Renal cortical epithelial cell (primary cell): ENCODE measurements at regions not wholly inside any gene's neighbourhood (a gene's known extent, or its start where the extent isn't known, plus 50 kb on each side); places are given as distances from the start of the nearest gene placed in this dataset.
"Not testable (repeated sequence)": the region's sequence is repeated elsewhere in the genome, so short reads cannot be mapped to it uniquely, and the experiment has no call there.

Experiments
- DNase-seq: peaks from one replicate; pipeline ENCODE4 v3.0.0-alpha.2; 2011; ENCODE audit warnings: low read depth

DNA sequence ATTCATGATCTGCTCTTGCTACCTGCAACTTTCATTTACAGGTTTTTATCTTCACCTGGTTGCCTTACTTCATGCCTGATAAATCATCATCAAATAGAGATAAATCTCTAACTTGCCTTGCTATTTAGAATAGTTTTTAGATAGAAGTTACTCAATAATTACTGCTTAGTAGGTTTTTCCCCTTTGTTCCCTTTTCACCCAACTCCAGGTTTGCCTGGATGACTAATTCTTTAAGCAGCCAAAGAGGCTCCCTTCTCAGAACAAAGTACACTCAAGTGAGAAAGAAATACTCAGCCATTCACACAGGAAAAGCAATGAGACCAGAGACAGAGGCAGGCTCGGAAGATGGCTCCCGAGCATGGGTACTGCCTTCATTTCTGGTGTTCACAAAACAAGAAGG, 268.1 kb upstream of the CRBN start:
- DNase-seq, result peak; percentile 79

DNA sequence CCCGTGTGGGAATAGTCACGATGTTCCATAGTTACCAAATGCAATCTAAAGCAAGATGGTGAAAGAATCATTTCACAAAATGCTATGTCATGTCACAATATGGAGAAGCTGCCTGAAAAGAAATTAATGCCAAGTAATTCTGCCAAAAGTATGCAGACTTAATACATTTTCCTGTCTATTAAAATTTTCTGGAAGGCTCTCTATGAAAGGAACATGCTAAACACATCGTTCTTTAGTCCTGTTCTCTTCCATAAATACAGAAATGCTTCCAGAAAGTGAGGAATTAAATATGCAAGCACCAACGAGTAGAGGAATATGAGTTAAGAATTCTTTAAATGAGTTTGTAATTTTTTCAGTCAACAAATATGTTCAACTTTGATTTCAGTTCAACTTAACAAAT, 266.8 kb upstream of the CRBN start:
- no peak for DNase-seq

DNA sequence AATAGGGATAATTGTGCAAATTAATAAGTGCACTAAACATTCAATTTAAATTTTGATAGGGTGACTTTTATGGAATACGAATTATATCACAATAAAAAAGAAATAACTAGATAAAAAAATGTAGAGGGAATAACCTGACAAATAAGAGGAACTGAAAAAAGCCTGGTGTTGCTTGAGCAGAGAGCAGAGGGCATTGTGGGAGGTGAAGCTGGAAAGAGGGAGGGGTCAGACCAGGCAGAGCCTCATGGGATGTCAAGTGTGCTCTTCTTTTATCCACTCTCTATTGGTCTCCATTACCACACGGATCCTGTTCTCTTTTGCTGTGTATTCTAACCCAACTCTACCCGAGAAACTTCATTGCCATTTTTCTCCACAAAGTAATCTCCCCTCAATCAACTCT, 264.0 kb upstream of the CRBN start:
- DNase-seq, result no peak

DNA sequence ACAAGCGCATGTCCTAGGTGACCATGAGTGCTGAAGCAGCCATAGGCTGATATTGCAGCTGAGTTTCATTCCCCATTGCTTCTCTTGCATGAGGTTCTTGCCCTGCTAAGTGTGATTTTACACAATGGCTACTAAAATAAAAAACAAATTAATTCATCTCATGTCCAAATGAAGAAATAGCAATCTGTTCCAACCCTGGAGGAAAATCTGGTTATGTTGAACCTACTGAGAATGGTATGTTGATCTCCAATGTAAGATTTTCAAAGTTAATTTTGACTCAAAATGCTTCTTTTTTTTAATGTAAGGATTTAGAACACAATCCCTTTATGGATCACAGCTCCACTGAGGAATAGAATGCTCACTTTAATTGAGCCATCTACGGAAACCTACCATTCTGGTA, 254.2 kb upstream of the CRBN start:
- DNase-seq, result no peak

DNA sequence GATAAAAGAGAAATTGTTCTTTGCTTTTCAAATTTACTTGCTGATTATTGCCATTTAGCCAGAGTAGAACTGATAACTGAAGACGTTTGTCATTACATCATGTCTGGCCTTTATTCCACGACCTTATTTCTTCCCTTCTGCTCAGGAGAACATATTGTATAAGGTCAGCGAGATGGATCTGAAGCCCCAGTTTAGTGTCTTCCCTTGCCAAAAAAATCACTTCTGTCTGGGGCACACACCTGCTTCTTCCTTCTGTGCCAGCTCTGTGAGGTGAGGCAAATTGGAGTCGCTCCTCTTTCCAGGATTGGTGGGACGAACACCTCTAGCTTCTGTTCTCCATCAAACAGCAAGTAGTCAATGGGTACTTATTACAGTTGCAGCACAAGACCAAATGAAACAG, 250.3 kb upstream of the CRBN start:
- no peak for DNase-seq

DNA sequence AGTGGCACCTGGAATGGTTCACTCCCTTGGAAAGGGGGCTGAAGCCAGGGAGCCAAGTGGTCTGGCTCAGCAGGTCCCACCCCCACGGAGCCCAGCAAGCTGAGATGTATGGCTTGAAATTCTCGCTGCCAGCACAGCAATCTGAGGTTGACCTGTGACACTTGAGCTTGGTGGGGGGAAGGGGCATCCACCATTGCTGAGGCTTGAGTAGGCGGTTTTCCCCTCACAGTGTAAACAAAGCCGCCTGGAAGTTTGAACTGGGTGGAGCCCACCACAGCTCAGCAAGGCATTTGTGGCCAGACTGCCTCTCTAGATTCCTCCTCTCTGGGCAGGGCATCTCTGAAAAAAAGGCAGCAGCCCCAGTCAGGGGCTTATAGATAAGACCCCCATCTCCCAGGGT, 228.2 kb upstream of the CRBN start:
- DNase-seq, result not testable (repeated sequence)

DNA sequence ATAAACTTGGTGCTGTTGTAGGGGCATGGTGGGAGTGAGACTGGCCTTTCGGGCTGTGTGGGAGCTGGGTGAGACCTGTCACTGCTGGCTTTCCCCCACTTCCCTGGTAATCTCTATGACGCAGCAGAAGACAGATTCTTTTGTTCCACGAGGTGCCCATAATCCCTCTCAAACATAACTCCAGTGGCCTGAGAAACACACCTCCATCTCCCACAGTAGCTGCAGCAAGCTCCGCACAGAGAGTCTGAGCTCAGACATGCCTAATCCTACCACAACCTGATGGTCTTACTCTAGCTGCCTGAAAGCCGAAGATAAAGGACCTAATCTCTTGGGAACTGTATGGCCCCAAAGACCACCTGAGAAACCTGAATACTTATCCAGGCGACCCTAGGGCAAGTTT, 225.6 kb upstream of the CRBN start:
- no peak for DNase-seq

DNA sequence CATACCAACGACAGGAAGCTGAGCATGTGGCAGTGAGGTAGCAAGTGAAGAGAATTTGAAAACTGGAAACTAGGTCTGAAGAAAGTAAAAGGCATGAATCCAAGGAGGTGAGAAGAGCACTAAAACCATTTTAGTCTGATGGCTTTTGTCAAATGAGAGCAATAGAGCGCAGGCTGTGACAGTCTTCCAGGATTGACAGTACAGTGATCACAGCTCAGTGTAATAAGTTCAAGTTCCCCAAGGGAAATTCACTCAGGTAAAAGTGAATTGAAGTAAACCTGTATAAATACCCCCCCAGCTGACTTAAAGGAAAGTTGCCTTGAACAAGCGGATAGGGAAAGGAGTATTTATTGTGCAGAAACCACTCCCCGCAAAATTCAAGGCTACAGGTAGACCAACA, 224.2 kb upstream of the CRBN start:
- DNase-seq, result no peak

DNA sequence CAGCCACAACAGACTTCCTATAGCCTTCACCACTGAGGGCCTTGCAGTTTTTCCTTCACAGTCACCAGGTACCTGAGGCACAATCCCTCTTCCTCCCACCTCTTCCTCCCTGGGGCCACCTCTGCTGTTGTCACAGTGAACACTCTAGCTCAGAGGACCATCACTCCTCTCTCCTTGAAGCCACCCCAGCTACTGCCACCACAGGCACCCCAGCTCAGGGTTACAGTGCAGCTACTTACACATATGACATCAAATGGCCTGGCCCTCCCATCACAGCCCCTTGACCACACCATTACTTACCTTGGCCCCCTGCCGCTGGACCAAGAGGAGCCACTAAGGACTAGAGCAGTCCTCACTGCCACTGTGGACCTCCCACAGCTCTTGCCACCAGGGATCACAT, 213.5 kb upstream of the CRBN start:
- DNase-seq, result no peak

DNA sequence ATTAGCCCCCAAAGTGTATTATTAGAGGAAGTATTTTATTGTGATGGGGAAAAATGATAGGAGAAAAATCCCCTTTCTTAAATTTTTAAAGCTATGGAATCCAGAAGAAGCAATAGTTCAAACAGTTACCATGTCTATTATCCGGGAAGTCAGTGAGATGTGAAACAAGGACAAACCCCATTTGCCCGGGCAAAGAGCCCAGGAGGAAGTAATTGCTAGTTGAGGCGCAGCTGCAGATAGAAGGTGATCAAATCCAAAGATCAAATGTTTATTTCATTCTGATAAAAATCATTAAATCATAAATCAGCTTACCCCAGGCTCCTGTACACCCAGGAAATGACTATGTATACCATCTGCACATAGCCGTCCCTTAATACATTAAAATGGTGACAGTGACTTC, 204.0 kb upstream of the CRBN start:
- no peak for DNase-seq

DNA sequence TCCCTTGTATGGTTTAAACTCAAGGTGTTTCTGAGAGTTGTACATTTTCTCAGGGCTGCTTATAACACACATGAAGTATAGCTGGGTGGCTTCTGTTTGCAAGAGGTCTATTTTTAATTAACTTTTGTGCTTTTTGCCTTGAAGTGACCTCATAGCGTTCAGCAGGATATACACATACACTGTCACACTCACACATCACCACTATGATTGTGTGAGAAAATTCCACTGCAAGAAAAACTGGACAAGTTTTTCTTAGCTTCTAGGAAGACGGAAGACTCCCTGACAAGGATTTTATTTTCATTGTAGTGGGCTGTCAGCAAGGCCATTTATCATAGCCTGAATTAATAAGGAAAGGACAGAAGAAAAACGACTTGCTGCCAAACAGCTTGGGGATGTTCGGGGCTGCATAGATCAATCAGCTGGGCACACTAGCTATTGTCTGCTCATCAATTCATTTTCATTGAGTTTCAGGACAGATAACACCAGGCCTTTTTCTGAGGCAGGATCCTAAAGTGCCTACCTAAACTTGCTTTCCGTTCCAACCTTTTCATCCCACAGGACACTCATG, 192.8 kb upstream of the CRBN start:
- DNase-seq, result no peak

DNA sequence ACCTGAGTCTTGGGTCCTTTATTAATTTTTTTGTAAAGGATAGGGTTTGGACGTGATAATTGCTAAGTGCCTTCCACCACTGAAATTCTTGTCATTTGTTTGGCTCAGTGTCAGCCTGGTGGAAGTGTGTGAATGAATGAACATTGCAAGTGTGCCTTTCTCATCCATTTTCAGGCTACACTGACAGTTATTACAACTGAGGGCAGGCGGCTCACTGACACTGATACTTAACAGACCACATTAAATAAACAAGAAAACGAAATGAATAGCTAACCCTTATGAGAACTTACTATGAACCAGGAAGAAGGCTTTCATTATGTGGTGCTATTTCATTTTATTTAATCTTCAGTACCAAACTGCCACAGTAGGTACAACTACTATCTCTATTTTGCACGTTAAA, 188.8 kb upstream of the CRBN start:
- DNase-seq, result no peak

DNA sequence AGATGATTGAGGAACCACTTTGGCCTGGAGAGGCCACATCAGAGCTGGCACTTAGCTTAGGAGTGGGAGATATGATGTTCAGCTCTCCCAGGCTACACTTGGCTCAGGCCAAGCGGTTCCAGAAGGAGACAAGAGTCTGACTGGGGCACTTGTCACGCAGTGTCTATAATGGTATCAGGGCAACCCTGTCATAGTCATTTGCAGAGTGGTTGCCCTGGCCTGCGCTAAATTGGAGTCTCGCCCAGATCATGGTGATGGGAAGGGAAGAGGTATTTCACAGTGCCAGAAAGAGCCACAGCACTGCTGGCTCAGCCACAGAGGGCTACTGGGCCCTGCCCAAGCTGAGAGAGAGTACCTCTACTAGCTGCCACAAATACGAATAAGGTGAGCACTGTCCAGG, 186.9 kb upstream of the CRBN start:
- DNase-seq, result no peak

DNA sequence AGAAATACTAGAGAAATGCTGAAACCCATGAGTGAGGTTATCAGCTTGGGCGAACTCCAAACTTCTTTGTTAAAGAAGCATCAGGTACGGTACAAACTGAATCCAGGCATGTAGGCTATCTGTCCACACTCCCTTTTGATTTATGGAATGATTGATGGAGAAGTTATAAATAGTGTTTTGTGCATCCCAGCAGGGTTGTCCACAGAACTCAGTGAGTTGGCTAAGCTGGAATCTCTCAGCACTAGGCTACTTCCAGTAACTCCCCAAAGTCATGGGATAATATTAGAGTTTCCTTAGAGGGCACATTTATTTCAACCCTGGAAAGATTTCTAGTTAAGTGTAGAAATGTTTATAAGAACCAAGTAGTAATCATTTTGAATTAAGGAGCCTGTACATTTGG, 186.2 kb upstream of the CRBN start:
- no peak for DNase-seq

DNA sequence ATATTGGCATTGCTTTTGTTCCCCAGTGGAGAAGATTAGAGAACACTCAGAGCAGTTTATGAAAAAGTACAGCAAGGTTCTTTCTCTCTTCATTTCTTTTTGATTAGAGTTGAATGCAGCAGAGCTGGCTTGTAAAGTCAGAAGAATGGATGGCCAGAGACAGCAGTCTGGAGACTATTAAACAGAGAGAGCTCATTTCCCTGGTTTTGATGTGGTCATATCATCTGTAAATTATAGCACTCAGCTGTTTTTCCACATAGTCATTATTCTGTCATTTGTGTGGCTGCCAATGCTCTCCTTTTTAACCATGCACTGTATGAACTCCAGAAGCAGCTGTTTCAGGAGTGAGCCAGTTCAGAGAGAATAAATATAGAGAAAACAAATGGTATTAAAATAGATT, 177.4 kb upstream of the CRBN start:
- DNase-seq, result no peak

DNA sequence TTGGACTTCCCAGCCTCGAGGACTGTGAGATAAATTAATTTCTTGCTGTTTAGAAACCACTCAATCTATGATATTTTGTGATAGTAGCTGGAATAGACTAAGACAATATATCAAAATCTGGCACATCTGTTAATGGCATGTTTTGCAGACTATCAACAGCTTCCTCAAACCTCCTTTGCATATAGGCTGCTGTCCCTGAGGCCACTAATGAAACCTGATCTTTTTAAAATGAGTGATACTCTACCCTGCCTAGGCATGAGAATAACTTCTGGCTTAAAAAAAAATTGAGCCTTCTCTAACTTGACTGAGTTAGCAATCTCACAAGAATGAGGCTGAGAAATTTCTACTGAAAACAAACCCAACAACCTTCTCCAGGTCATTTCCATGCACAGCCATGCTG, 176.0 kb upstream of the CRBN start:
- no peak for DNase-seq

DNA sequence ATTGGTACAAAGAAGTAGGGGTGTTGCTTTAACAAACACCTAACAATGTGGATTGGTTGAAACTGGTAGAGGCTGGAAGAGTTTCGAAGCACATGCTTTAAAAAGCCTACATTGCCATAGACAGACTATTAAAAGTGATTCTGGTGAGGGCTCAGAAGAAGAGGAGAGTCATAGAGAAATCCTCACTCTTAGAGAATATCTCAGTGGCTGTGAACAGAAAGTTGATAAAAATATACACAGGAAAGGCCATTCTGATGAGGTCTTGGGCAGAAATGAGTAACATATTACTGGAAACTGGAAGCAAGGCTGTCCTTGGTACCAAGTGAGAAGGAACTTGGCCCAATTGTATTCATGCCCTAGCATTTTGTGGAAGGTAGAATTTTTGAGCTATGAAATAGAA, 173.7 kb upstream of the CRBN start:
- no peak for DNase-seq

DNA sequence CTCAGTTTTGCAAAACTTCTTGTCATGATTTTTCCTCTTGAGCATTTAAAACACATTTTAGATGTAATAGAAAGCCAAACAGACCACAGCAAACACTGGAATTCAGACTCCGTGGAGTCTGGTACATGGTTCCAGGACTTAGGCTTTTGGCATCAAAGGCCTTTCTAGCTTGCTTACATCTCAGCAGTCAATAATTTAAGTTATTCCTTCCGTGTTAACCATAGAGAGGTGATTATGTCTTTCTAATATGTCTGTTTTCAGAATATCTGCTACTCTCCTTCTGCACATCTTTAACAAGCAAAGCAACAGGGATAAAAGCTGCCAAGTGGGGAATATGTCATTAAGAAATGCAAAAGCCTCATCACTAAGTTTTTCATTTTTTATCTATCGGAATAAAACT, 171.7 kb upstream of the CRBN start:
- DNase-seq, result no peak

DNA sequence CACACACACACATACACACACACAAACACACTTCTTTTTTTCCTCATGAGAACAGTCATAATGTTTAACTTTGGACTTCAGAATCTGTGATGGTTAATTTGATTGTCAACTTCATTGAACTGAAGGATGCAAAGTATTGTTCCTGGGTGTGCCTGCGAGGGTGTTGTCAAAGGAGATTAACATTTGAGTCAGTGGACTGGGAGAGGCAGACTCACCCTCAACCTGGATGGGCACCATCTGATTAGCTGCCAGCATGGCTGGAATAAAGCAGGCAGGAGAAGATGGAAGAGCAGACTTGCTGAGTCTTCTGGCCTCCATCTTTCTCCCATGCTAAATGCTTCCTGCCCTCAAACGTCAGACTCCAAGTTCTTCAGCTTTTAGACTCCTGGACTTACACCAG, 167.6 kb upstream of the CRBN start:
- not testable (repeated sequence) for DNase-seq

DNA sequence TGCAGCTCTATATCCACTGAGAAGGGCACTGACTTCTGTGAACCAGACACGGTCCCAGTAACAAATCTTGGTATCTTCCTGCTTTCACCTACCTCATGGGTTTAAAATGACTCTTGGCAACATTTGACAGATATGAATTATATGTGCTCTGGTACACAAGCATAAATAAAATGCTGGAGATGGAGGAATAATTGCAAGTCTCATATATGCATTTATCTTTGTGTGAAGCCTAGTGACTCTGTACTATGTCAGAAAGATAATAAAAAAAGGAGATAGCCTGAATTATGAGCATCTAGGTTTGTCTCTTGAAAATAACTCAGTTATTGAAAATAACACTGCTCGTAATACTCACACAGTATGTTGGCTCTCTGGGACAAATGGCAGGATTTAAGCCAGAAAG, 167.1 kb upstream of the CRBN start:
- DNase-seq, result no peak

DNA sequence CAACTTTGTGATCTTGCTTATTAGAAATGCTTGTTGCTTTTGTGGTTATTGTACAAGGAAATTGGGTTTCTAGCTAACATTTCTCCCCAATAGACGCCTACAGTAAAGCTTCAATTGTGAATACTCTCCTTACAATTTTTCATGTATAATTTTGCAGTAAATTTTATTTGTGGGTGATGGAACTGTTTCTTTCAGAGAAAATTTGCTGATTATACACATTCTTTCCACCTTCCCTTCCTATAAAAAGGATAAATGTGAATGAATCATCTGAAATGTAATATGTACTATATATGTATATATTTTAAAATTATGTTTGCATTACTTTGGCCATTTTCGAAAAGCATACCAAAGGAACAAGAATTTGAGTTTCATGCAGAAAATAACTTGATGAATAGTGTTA, 162.7 kb upstream of the CRBN start:
- no peak for DNase-seq

DNA sequence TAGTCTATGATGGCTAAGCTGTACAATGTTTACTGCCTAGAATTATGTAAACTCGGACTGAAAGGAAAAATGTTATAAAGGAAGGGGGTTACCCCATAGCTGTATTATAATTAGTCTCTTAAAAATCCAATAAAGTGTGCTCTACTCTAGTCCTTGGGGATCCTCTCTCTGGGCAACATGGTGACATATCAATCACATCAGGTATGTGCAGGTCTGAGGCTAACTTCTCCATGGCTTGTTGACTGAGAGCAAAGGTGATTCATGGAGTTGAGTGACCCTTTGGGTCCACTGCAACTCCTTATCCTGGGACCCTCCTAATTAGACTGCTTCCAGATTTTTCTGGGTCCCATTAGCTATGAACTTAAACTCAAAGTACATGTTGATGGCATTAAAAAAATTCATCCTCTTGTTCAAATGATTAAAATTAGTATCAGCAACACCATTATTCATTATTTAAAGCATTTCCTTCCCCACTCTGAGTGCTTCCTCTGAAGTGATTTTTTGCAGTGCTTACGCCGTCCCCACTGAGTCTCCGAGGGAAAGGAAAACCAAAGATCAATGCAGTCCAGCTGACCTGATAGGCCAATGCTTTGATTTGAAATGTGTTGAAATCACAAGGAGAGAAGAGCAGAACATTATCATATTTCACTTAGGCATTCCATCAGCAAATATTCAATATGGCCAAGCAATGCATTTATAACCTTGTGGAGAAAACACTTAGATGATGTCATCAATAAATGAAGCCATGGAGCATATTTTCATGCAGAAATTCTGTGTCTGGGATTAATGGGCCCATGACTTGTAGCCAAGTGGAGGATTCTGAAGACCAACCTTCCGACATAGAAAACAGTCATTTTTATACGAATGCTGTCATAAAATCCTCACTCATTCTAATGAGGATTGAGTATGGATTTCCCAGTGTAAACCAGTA, 161.7 kb upstream of the CRBN start:
- DNase-seq, result no peak

DNA sequence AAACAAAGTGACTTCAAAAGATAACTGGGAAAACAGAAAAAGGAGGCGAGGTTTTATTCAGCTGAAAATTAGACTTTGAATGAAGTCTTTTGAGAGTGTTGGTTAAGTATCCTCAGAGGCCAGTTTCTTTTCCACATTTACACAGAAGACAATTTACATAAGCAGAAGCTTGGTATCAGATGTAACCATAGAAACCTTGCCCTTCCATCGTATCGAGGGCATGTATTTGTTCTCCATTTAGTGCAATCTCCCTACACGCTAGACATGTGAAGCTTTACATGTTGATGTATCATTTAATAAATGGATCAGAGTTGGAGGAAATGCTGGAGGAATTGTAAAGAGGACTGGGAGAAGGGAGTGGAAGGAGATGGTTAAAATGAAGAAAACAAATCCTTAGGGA, 161.0 kb upstream of the CRBN start:
- DNase-seq, result no peak

DNA sequence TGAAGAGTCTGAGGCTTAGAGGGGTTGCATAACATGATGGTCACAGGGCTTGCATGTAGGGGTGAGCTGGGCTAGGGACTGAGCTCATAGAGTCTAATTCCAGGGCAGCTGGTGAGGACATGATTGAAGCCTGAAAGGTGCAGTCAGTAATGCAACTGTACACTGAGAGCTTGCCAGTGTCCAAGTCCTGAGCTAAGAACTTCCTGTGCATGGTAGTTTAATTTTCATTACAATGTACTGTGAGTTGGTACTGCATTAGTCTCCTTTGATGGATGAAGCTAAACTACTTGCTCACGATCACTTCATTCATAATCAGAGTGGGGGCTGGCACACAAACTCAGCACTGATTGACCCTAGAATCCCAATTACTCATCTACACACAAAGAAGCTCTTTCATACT, 156.4 kb upstream of the CRBN start:
- DNase-seq, result no peak
